ENCODE measurements at regions not wholly inside any gene's neighbourhood (a gene's known extent, or its start where the extent isn't known, plus 50 kb on each side); places are given as distances from the start of the nearest gene placed in this dataset.

DNA sequence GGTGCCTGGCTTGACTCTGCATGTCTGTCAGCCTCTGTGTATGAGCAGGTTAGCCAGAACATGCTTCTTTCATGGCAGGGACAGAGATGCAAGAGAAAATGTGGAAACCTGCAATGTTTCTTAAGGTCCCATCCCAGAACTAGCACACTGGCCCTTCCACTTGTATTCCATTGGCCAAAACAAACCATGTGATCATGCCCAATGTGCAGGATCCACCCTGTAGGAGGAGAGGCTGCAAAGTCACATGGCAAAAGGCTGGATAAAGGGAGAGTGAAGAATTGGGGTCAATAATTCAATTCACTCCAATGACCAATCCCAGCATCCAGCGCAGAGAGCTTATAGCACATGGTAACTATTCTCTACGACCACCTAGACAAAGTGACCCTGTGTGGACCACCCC, 405.5 kb downstream of the MIAT start:
- TF ChIP-seq CTCF (IDR thresholded peaks at IDR 0.05) = no peak
- no peak for TF ChIP-seq POLR2A (IDR thresholded peaks at IDR 0.05)

Measured in Peyer's patch (tissue), 4 donors.